ENCODE measurements at regions not wholly inside any gene's neighbourhood (a gene's known extent, or its start where the extent isn't known, plus 50 kb on each side); places are given as distances from the start of the nearest gene placed in this dataset.

DNA sequence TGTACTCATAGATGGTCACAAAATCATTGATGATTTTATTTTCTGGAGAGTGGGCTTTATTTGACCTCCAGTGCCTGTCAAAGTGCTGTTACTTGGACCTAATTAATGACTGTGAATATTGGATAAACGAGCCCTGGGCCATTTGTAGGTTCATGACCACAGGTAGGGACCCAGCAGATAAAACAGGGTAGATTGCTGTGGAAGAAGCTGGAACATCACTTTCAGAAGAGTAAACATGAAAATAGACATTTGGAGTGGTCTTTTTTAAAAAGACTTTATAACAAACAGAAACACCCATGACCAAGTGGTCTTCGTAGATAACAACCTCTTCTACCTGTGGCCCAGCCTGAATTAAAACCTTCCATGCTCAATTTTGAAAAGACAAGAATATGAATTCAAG lies 472.8 kb upstream of the MKI67 start:
- TF ChIP-seq CTCF (IDR thresholded peaks at IDR 0.05): no peak
- TF ChIP-seq YY1 (IDR thresholded peaks at IDR 0.05; ENCODE audit: low read depth): no peak
- TF ChIP-seq EZH2phosphoT487 (IDR thresholded peaks at IDR 0.05; ENCODE audit: borderline replicate concordance, low read depth): no peak
- TF ChIP-seq POLR2AphosphoS5 (IDR thresholded peaks at IDR 0.05; ENCODE audit: low read depth, low read length): no peak
- TF ChIP-seq SIN3A (IDR thresholded peaks at IDR 0.05; ENCODE audit: borderline replicate concordance, low read depth, low read length): no peak
- TF ChIP-seq RFX5 (IDR thresholded peaks at IDR 0.05; ENCODE audit: low read length): no peak
- TF ChIP-seq, protein P1, sequence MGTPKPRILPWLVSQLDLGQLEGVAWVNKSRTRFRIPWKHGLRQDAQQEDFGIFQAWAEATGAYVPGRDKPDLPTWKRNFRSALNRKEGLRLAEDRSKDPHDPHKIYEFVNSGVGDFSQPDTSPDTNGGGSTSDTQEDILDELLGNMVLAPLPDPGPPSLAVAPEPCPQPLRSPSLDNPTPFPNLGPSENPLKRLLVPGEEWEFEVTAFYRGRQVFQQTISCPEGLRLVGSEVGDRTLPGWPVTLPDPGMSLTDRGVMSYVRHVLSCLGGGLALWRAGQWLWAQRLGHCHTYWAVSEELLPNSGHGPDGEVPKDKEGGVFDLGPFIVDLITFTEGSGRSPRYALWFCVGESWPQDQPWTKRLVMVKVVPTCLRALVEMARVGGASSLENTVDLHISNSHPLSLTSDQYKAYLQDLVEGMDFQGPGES (IDR thresholded peaks at IDR 0.05; ENCODE audit: low read depth, low read length): no peak
- no peak for TF ChIP-seq GABPA (IDR thresholded peaks at IDR 0.05; ENCODE audit: low read depth)
- no peak for TF ChIP-seq TAF1 (IDR thresholded peaks at IDR 0.05; ENCODE audit: borderline replicate concordance, low read depth, low read length)
- no peak for TF ChIP-seq USF2 (IDR thresholded peaks at IDR 0.05; ENCODE audit: borderline replicate concordance, low read depth, low read length)
